OCI-LY1 (cell line): ENCODE measurements at regions not wholly inside any gene's neighbourhood (a gene's known extent, or its start where the extent isn't known, plus 50 kb on each side); places are given as distances from the start of the nearest gene placed in this dataset.

Source experiments
- H2AFZ ChIP-seq: fragments of 200-600 bp; sonication (generic), shearing (Covaris generic); 2 replicates; pipeline ENCODE4 v1.6.0; 2014; ENCODE audit warnings: antibody characterized with exemption, mild to moderate bottlenecking, low read length
- H3F3A ChIP-seq: fragments of 200-600 bp; sonication (generic), shearing (Covaris generic); 2 replicates; pipeline ENCODE4 v1.6.0; 2014; ENCODE audit warnings: mild to moderate bottlenecking, antibody characterized with exemption, low read length, moderate library complexity; ENCODE audit not compliant: insufficient read depth
- H3K27ac ChIP-seq: fragments of 200-600 bp; sonication (generic); 2 replicates; pipeline ENCODE4 v1.5.1; 2014; ENCODE audit warnings: low read length, mixed run types, mild to moderate bottlenecking, low read depth; ENCODE audit not compliant: poor library complexity, severe bottlenecking
- H3K27me3 ChIP-seq: fragments of 200-600 bp; sonication (generic); 2 replicates; pipeline ENCODE4 v1.6.0; 2014; ENCODE audit warnings: antibody characterized with exemption, mild to moderate bottlenecking, low read length, moderate library complexity; ENCODE audit not compliant: insufficient read depth
- H3K36me3 ChIP-seq: fragments of 200-600 bp; sonication (generic); 2 replicates; pipeline ENCODE4 v1.6.1; 2014; ENCODE audit warnings: mild to moderate bottlenecking, antibody characterized with exemption, low read length, moderate library complexity, mixed read lengths; ENCODE audit not compliant: insufficient read depth
- H3K4me1 ChIP-seq: fragments of 200-600 bp; sonication (generic); 2 replicates; pipeline ENCODE4 v1.5.1; 2014; ENCODE audit warnings: mild to moderate bottlenecking, low read length, moderate library complexity; ENCODE audit not compliant: insufficient read depth, severe bottlenecking
- H3K4me2 ChIP-seq: fragments of 200-600 bp; sonication (generic), shearing (Covaris generic); 2 replicates; pipeline ENCODE4 v1.6.1; 2014; ENCODE audit warnings: low read length
- H3K4me3 ChIP-seq: fragments of 200-600 bp; sonication (generic); 2 replicates; pipeline ENCODE4 v1.5.1; 2014; ENCODE audit warnings: low read length, low read depth, mild to moderate bottlenecking, mixed read lengths; ENCODE audit not compliant: poor library complexity, severe bottlenecking
- H3K79me2 ChIP-seq: fragments of 200-600 bp; shearing (Covaris generic); 2 replicates; pipeline ENCODE4 v1.6.1; 2016; ENCODE audit warnings: mixed run types, low read length, mixed read lengths; ENCODE audit not compliant: insufficient read depth
- H3K9ac ChIP-seq: fragments of 200-600 bp; sonication (generic), shearing (Covaris generic); 2 replicates; pipeline ENCODE4 v1.6.1; 2014; ENCODE audit warnings: mild to moderate bottlenecking, low read length, mixed read lengths
- H3K9me2 ChIP-seq: fragments of 200-600 bp; sonication (generic), shearing (Covaris generic); 2 replicates; pipeline ENCODE4 v1.6.1; 2014; ENCODE audit warnings: low read depth, mild to moderate bottlenecking, low read length, mixed read lengths
- H3K9me3 ChIP-seq: fragments of 200-600 bp; shearing (Covaris generic); 2 replicates; pipeline ENCODE4 v1.6.1; 2014; ENCODE audit warnings: low read length, mixed read lengths
- H4K20me1 ChIP-seq: fragments of 200-600 bp; sonication (generic), shearing (Covaris generic); 2 replicates; pipeline ENCODE4 v1.6.0; 2016; ENCODE audit warnings: mild to moderate bottlenecking, low read length; ENCODE audit not compliant: insufficient read depth
- CTCF ChIP-seq: fragments of 200-600 bp; sonication (generic), shearing (Covaris generic); IDR thresholded peaks from 2 replicates; pipeline ENCODE4 v1.5.1; 2017; ENCODE audit warnings: mild to moderate bottlenecking, antibody characterized with exemption, low read length, moderate library complexity, mixed read lengths
- EZH2 ChIP-seq: fragments of 200-600 bp; sonication (generic), shearing (Covaris generic); IDR thresholded peaks from 2 replicates; pipeline ENCODE4 v1.8.0; 2017; ENCODE audit warnings: borderline replicate concordance, mixed run types, mild to moderate bottlenecking, antibody characterized with exemption, low read length, moderate library complexity, mixed read lengths

- Histone ChIP-seq H3K9me3 (no peaks in the 10 kb centered on the region), H3K27me3 (no peaks in the 10 kb centered on the region), H3K9ac (no peak overlapping the region), H3K79me2 (no peaks in the 10 kb centered on the region), H3K4me1 (no peaks in the 10 kb centered on the region), H3K4me2 (no peak overlapping the region), H3F3A (no peaks in the 10 kb centered on the region), H2AFZ (no peak overlapping the region), H3K9me2 (no peaks in the 10 kb centered on the region), H3K36me3 (no peaks in the 10 kb centered on the region), H3K27ac (no peak overlapping the region), H4K20me1 (no peaks in the 10 kb centered on the region), H3K4me3 (no peak overlapping the region)
- no peak for TF ChIP-seq EZH2
Observed at GRCh38 chr14:98698341-98698740, 573.7 kb downstream of the BCL11B start.

DNA sequence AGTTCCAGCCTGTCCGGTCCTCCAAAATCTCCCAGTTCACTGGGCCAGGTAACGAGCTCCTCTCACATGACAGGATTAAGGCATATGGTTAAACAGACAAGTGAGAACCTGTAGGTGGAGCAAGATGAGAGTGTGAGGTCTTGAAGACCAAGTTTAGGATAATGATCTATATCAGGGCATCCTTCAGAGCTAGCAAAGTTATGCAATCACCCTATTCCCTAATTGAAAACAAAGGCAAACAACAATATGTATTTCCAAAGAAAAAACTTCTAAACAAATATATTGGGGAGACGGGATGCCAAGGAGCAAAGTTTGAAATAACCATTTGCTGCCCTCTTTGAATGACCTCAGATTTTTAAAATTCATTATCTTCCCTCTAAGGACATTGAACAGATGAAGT lies 571.2 kb downstream of the BCL11B start:
- Histone ChIP-seq H3F3A (no peaks in the 10 kb centered on the region), H3K4me1 (no peaks in the 10 kb centered on the region), H3K4me3 (no peak overlapping the region), H3K27me3 (no peaks in the 10 kb centered on the region), H3K9me2 (no peaks in the 10 kb centered on the region), H3K27ac (no peak overlapping the region), H3K4me2 (no peak overlapping the region), H3K36me3 (no peaks in the 10 kb centered on the region), H3K9ac (no peak overlapping the region), H4K20me1 (no peaks in the 10 kb centered on the region), H3K79me2 (no peaks in the 10 kb centered on the region), H3K9me3 (no peaks in the 10 kb centered on the region), H2AFZ (no peak overlapping the region)
- TF ChIP-seq CTCF (no peak), EZH2 (no peak)

DNA sequence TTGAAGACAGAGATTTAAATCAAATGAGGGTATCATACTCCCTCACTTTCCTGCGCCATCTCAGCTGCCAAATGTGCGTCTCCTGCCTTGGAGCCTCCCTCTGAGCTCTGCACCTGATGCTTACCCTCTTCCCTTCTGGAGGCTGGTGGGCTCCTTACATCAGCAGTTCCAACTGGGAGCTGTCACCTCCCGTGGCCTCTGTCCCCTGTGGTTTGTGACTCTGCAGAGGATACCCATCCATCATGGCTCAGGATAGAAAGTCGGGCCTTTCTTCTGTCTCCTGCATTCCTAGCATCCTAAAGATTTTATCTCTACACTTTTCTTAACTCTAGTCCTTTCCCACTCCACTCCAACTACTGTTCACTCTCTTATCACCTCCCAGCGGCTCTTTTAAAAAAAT lies 570.6 kb downstream of the BCL11B start:
- Histone ChIP-seq H4K20me1 (no peaks in the 10 kb centered on the region), H3K27me3 (no peaks in the 10 kb centered on the region), H3K4me3 (no peak overlapping the region), H3K27ac (no peak overlapping the region), H3K9me3 (no peaks in the 10 kb centered on the region), H3K4me2 (no peak overlapping the region), H3K36me3 (no peaks in the 10 kb centered on the region), H3K79me2 (no peaks in the 10 kb centered on the region), H3K4me1 (no peaks in the 10 kb centered on the region), H2AFZ (no peak overlapping the region), H3F3A (no peaks in the 10 kb centered on the region), H3K9me2 (no peaks in the 10 kb centered on the region), H3K9ac (no peak overlapping the region)
- no peak for TF ChIP-seq EZH2
- TF ChIP-seq CTCF: no peak

DNA sequence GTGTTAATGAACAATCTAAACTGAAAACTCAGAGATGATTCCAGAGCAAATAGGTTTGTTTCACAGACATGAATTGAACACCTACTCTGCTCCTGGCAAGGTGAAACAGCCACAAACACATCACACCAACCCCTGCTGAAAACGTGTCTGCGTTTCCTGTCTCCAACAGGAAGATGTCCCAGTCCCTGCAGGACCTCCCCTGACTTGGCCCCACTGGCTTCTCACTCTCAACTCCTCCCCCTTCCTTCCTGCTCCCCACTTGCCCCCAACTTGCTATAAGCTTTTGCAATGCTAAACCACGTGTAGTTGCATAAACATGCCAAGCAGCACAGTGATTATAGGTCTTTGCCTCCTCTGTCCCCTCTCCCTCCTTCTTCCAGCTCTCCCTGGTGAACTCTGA lies 567.6 kb downstream of the BCL11B start:
- Histone ChIP-seq H3K4me1 (no peaks in the 10 kb centered on the region), H3K27ac (no peak overlapping the region), H3K79me2 (no peaks in the 10 kb centered on the region), H3K27me3 (no peaks in the 10 kb centered on the region), H3F3A (no peaks in the 10 kb centered on the region), H4K20me1 (no peaks in the 10 kb centered on the region), H3K9ac (no peak overlapping the region), H3K4me2 (no peak overlapping the region), H3K36me3 (no peaks in the 10 kb centered on the region), H3K4me3 (no peak overlapping the region), H2AFZ (no peak overlapping the region), H3K9me3 (no peaks in the 10 kb centered on the region), H3K9me2 (no peaks in the 10 kb centered on the region)
- TF ChIP-seq CTCF (no peak), EZH2 (no peak)
